GM23248 (cell line): ENCODE measurements at regions not wholly inside any gene's neighbourhood (a gene's known extent, or its start where the extent isn't known, plus 50 kb on each side); places are given as distances from the start of the nearest gene placed in this dataset.

Source experiments
- DNase-seq: peaks from one replicate; pipeline ENCODE4 v3.0.0-alpha.2; 2015
- H2AFZ ChIP-seq: fragments of 200-600 bp; sonication (generic); 2 replicates; pipeline ENCODE4 v1.6.1; 2016; ENCODE audit warnings: antibody characterized with exemption
- H3F3A ChIP-seq: fragments of 200-600 bp; sonication (generic); 2 replicates; pipeline ENCODE4 v1.6.1; 2016; ENCODE audit warnings: mild to moderate bottlenecking, antibody characterized with exemption, mixed run types; ENCODE audit not compliant: insufficient read depth
- H3K27ac ChIP-seq: fragments of 200-600 bp; sonication (generic); 2 replicates; pipeline ENCODE4 v1.5.1; 2016; ENCODE audit warnings: mild to moderate bottlenecking
- H3K27me3 ChIP-seq: fragments of 200-600 bp; sonication (generic); replicated peaks from 2 replicates; pipeline ENCODE4 v1.6.1; 2016; ENCODE audit warnings: mild to moderate bottlenecking; ENCODE audit not compliant: insufficient read depth
- H3K36me3 ChIP-seq: fragments of 200-600 bp; sonication (generic); 2 replicates; pipeline ENCODE4 v1.6.1; 2016; ENCODE audit warnings: low read depth, mild to moderate bottlenecking
- H3K4me1 ChIP-seq: fragments of 200-600 bp; sonication (generic); 2 replicates; pipeline ENCODE4 v1.6.1; 2016; ENCODE audit warnings: mild to moderate bottlenecking; ENCODE audit not compliant: insufficient read depth
- H3K4me2 ChIP-seq: fragments of 200-600 bp; sonication (generic); one replicate; pipeline ENCODE4 v1.6.1; 2016; ENCODE audit warnings: mild to moderate bottlenecking; ENCODE audit not compliant: unreplicated experiment
- H3K4me3 ChIP-seq: fragments of 200-600 bp; sonication (generic); 2 replicates; pipeline ENCODE4 v1.5.1; 2016; ENCODE audit warnings: mild to moderate bottlenecking
- H3K79me2 ChIP-seq: fragments of 200-600 bp; sonication (generic); 2 replicates; pipeline ENCODE4 v1.6.1; 2016; ENCODE audit warnings: mild to moderate bottlenecking; ENCODE audit not compliant: insufficient read depth
- H3K9ac ChIP-seq: fragments of 200-600 bp; sonication (generic); 2 replicates; pipeline ENCODE4 v1.6.1; 2016; ENCODE audit warnings: mild to moderate bottlenecking
- H3K9me2 ChIP-seq: fragments of 200-600 bp; sonication (generic); 2 replicates; pipeline ENCODE4 v1.6.1; 2016; ENCODE audit warnings: mixed run types, mild to moderate bottlenecking, moderate library complexity; ENCODE audit not compliant: insufficient read depth
- H3K9me3 ChIP-seq: fragments of 200-600 bp; sonication (generic); one replicate; pipeline ENCODE4 v1.6.1; 2017; ENCODE audit warnings: low read depth
- H4K20me1 ChIP-seq: fragments of 200-600 bp; sonication (generic); 2 replicates; pipeline ENCODE4 v1.6.0; 2016; ENCODE audit not compliant: insufficient read depth
- EZH2 ChIP-seq: fragments of 200-600 bp; sonication (generic); IDR thresholded peaks from 2 replicates; pipeline ENCODE4 v1.6.1; 2018; ENCODE audit warnings: antibody characterized with exemption, mild to moderate bottlenecking; ENCODE audit not compliant: insufficient read depth, poor library complexity, severe bottlenecking
- EZH2phosphoT487 ChIP-seq: fragments of 200-600 bp; sonication (generic); IDR thresholded peaks from 2 replicates; pipeline ENCODE4 v1.6.1; 2018; ENCODE audit warnings: antibody characterized with exemption, moderate library complexity, mild to moderate bottlenecking, low read depth; ENCODE audit not compliant: insufficient read depth
- WGBS, 2 experiments: methylation state at CpG; one replicate each; pipeline ENCODE4 v1.1.6; 2015 to 2017; ENCODE audit warnings: low lambda C conversion rate in 2 of 2, low coverage in 1 of 2; ENCODE audit errors: missing lambda C conversion rate in 2 of 2; 5-methylcytosine and 5-hydroxymethylcytosine counted together
- in situ Hi-C: fragments of 300-500 bp; cut with MboI; formaldehyde crosslinking; loops from 2 replicates; pipeline ENCODE4 v1.15.0; 2020

DNA sequence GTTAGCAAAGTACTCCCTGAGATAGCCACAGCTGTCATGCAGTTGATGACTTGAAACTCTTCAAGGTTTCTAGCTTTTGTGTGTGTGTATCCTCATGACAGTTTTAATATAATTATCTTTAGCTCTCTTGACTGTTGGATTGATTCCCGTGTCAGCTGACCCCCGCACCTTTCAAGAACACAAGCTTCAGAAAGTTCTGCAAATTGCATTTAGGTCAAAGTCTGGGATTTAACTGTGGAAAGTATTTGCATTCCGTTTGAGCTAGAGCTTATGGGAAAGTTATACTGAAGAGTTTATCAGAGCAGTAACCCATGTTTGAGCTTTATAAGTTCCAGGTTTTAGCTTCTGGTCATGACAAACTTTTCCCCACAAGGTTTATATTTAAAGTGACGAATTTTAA is 380.1 kb upstream of the CHRM3 start:
- Histone ChIP-seq H3F3A (no peaks in the 10 kb centered on the region), H3K27ac (no peak overlapping the region), H3K36me3 (no peaks in the 10 kb centered on the region), H4K20me1 (no peaks in the 10 kb centered on the region), H2AFZ (no peak overlapping the region), H3K9me2 (no peaks in the 10 kb centered on the region), H3K27me3 (no peaks in the 10 kb centered on the region), H3K79me2 (no peaks in the 10 kb centered on the region), H3K4me3 (no peak overlapping the region), H3K9ac (no peak overlapping the region), H3K4me2 (no peak overlapping the region), H3K9me3 (no peaks in the 10 kb centered on the region), H3K4me1 (no peaks in the 10 kb centered on the region)
- 1 to 5% methylated on average over 4 of the region's 4 CpGs for WGBS, 2 experiments
- in situ Hi-C loops, result no loop called here
- no peak for TF ChIP-seq EZH2phosphoT487
- TF ChIP-seq EZH2, result no peak
- DNase-seq, result no peak

DNA sequence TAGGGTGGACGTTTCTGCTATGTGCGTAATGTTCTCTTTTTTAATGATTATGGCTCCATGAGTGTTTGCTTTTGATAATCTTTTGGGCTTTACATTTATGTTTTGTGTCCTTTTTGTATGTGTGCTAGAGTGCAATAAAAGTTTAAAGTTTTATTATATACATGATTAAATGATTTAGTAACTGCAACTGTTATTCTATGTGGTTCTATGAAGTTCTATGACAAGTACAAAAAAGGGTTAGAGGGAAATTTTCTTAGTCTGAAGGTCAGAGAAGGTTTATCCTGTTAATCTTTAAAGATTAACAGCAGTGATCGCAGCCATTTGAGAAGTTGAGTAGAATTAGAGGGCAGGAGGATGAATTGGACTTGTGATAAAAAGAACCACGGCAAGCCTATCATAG is 386.4 kb upstream of the CHRM3 start:
- 13 to 16% methylated on average over 4 of the region's 4 CpGs for WGBS, 2 experiments
- in situ Hi-C loops, result no loop called here
- Histone ChIP-seq H2AFZ (no peak overlapping the region), H3K4me3 (no peak overlapping the region), H3K4me2 (no peak overlapping the region), H3K9me2 (no peaks in the 10 kb centered on the region), H3K27ac (no peak overlapping the region), H3K9ac (no peak overlapping the region), H3K9me3 (no peaks in the 10 kb centered on the region), H4K20me1 (no peaks in the 10 kb centered on the region), H3K27me3 (no peaks in the 10 kb centered on the region), H3K36me3 (no peaks in the 10 kb centered on the region), H3K79me2 (no peaks in the 10 kb centered on the region), H3K4me1 (no peaks in the 10 kb centered on the region), H3F3A (no peaks in the 10 kb centered on the region)
- DNase-seq, result no peak
- TF ChIP-seq EZH2, result no peak
- no peak for TF ChIP-seq EZH2phosphoT487

- DNase-seq, result no peak
These were observed 387.8 kb upstream of the CHRM3 start for GRCh38 chr1:238998577-238998976.

DNA sequence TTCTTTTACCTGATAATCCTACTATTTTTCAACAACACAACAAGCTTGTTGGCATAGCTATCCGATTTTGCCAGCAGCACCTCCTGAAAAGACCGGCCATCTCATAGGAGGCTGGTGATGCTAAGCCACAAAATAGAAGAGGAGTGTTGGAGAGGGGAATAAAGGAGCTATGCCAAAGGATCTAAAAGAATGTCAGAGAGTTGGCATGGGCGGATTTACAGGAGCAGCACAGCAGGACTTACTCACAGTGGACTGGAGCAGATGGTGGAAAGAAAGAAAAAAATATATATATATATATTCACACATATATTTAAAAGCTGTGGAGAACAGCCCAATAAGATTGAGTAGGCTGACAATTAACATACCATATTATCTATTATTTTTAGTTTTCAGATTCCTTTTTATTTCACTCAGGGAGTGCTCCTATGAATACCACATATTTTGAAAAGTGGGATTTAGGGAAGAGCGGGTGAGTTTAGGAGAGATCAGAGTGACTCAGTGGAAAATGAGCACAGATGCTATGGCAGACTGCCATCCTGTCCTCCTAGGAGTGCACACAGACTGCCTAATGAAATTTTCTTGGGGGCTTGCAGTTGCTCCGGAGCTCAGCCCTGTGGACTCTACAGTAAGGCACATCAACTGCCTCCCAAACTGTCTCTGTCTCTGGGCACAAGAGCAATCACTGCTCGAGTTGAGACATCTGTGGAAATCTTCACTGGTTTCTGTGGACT is 394.4 kb upstream of the CHRM3 start:
- in situ Hi-C loops, result no loop called here
- Histone ChIP-seq H3K9me2 (no peaks in the 10 kb centered on the region), H2AFZ (no peak overlapping the region), H3K27me3 (no peaks in the 10 kb centered on the region), H3K9ac (no peak overlapping the region), H3K27ac (no peak overlapping the region), H3K4me1 (no peaks in the 10 kb centered on the region), H3K4me2 (no peak overlapping the region), H3K4me3 (no peak overlapping the region), H3K36me3 (no peaks in the 10 kb centered on the region), H4K20me1 (no peaks in the 10 kb centered on the region), H3K9me3 (no peaks in the 10 kb centered on the region), H3K79me2 (no peaks in the 10 kb centered on the region), H3F3A (no peaks in the 10 kb centered on the region)
- WGBS, 2 experiments, result 10 to 13% methylated on average over 6 of the region's 6 CpGs
- TF ChIP-seq EZH2, result no peak
- TF ChIP-seq EZH2phosphoT487, result no peak
- DNase-seq, result no peak

More at GRCh38 chr1:238998577-238998976, 387.8 kb upstream of the CHRM3 start:
- Histone ChIP-seq H3K9ac (no peak overlapping the region), H3K27ac (no peak overlapping the region), H3K79me2 (no peaks in the 10 kb centered on the region), H3K36me3 (no peaks in the 10 kb centered on the region), H3K27me3 (no peaks in the 10 kb centered on the region), H3K4me2 (no peak overlapping the region), H4K20me1 (no peaks in the 10 kb centered on the region), H3K4me1 (no peaks in the 10 kb centered on the region), H3K4me3 (no peak overlapping the region), H2AFZ (no peak overlapping the region), H3F3A (no peaks in the 10 kb centered on the region), H3K9me3 (no peaks in the 10 kb centered on the region), H3K9me2 (no peaks in the 10 kb centered on the region)
- TF ChIP-seq EZH2 (no peak), EZH2phosphoT487 (no peak)
- WGBS, 2 experiments, result 7 to 13% methylated on average over 3 of the region's 3 CpGs
- in situ Hi-C loops, result no loop called here

DNA sequence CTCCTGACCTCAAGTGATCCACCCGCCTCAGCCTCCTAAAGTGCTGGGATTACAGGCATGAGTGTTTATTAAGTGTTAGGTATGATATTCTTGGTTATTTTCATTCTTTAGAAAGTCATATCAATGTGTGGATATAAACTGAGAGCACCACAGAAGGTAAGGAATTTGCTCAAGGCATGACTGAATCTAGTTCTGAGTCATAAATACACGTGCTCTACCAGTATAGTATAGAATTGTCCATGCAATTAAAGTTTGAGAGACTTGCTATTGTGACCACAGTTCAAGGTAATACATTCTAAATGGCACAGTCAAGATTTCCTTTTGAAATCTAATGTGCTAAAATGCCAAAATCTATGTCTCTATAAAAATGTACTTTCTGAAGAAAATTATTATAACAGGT is 401.1 kb upstream of the CHRM3 start:
- Histone ChIP-seq H3K79me2 (no peaks in the 10 kb centered on the region), H3K27me3 (no peaks in the 10 kb centered on the region), H3F3A (no peaks in the 10 kb centered on the region), H3K9me2 (no peaks in the 10 kb centered on the region), H4K20me1 (no peaks in the 10 kb centered on the region), H3K9ac (no peak overlapping the region), H3K4me2 (no peak overlapping the region), H2AFZ (no peak overlapping the region), H3K36me3 (no peaks in the 10 kb centered on the region), H3K4me1 (no peaks in the 10 kb centered on the region), H3K27ac (no peak overlapping the region), H3K4me3 (no peak overlapping the region), H3K9me3 (peaks cover 3% of the 10 kb centered on the region)
- 25 to 29% methylated on average over 2 of the region's 2 CpGs for WGBS, 2 experiments
- no peak for DNase-seq
- in situ Hi-C loops, result no loop called here
- TF ChIP-seq EZH2phosphoT487, result no peak
- no peak for TF ChIP-seq EZH2
